Neural cell (in vitro differentiated cells): ENCODE measurements at regions not wholly inside any gene's neighbourhood (a gene's known extent, or its start where the extent isn't known, plus 50 kb on each side); places are given as distances from the start of the nearest gene placed in this dataset.

Source experiments
- H2AFZ ChIP-seq: fragments of 200-600, 300-800 bp; sonication (generic), shearing (Covaris generic); 2 replicates; pipeline ENCODE4 v1.6.0; 2014; ENCODE audit warnings: low read depth, mild to moderate bottlenecking, antibody characterized with exemption, low read length, moderate library complexity
- H3F3A ChIP-seq: fragments of 200-600 bp; shearing (Covaris generic); 2 replicates; pipeline ENCODE4 v1.6.1; 2016; ENCODE audit warnings: mild to moderate bottlenecking, moderate library complexity, mixed read lengths, antibody characterized with exemption, low read length; ENCODE audit not compliant: insufficient read depth, poor library complexity, severe bottlenecking
- H3K27ac ChIP-seq: fragments of 200-600, 300-800 bp; sonication (generic), shearing (Covaris generic); 2 replicates; pipeline ENCODE4 v1.5.1; 2014; ENCODE audit warnings: mild to moderate bottlenecking, low read length, moderate library complexity
- H3K27me3 ChIP-seq: fragments of 300-800, 200-600 bp; sonication (generic), shearing (Covaris generic); 2 replicates; pipeline ENCODE4 v1.6.0; 2014; ENCODE audit warnings: mild to moderate bottlenecking, low read depth, low read length, moderate library complexity; ENCODE audit not compliant: insufficient read depth
- H3K36me3 ChIP-seq: fragments of 300-800, 200-600 bp; sonication (generic), shearing (Covaris generic); 2 replicates; pipeline ENCODE4 v1.5.1; 2014; ENCODE audit warnings: mild to moderate bottlenecking, antibody characterized with exemption, low read length, moderate library complexity; ENCODE audit not compliant: insufficient read depth
- H3K4me2 ChIP-seq: fragments of 300-800, 200-600 bp; sonication (generic), shearing (Covaris generic); 2 replicates; pipeline ENCODE4 v1.6.0; 2014; ENCODE audit warnings: mild to moderate bottlenecking, low read length
- H3K4me3 ChIP-seq: fragments of 300-800, 200-600 bp; sonication (generic), shearing (Covaris generic); 2 replicates; pipeline ENCODE4 v1.5.1; 2014; ENCODE audit warnings: mild to moderate bottlenecking, low read length, moderate library complexity
- H3K79me2 ChIP-seq: fragments of 200-600 bp; shearing (Covaris generic); replicated peaks from 2 replicates; pipeline ENCODE4 v1.6.0; 2014; ENCODE audit warnings: mild to moderate bottlenecking, low read length, moderate library complexity; ENCODE audit not compliant: insufficient read depth
- H3K9ac ChIP-seq: fragments of 300-800, 200-600 bp; sonication (generic), shearing (Covaris generic); 2 replicates; pipeline ENCODE4 v1.6.1; 2016; ENCODE audit warnings: mild to moderate bottlenecking, low read length, mixed read lengths
- H3K9me2 ChIP-seq: fragments of 200-600 bp; shearing (Covaris generic); 2 replicates; pipeline ENCODE4 v1.6.1; 2016; ENCODE audit warnings: mild to moderate bottlenecking, low read length, mixed read lengths; ENCODE audit not compliant: insufficient read depth
- H3K9me3 ChIP-seq: fragments of 200-600, 300-800 bp; sonication (generic), shearing (Covaris generic); 2 replicates; pipeline ENCODE4 v1.6.1; 2016; ENCODE audit warnings: mild to moderate bottlenecking, mixed run types, low read length, moderate library complexity, mixed read lengths
- H4K20me1 ChIP-seq: fragments of 200-600 bp; shearing (Covaris generic); 2 replicates; pipeline ENCODE4 v1.6.1; 2016; ENCODE audit warnings: mild to moderate bottlenecking, mixed run types; ENCODE audit not compliant: insufficient read depth
- CTCF ChIP-seq: fragments of 450-650 bp; IDR thresholded peaks from 2 replicates; pipeline ENCODE4 v1.5.1; 2014; ENCODE audit warnings: antibody characterized with exemption, mild to moderate bottlenecking, moderate library complexity; ENCODE audit not compliant: poor library complexity, severe bottlenecking
- EP300 ChIP-seq: fragments of 450-650 bp; conservative IDR thresholded peaks from 2 replicates; pipeline ENCODE4 v1.6.1; 2014; ENCODE audit warnings: antibody characterized with exemption, mild to moderate bottlenecking, moderate library complexity; ENCODE audit not compliant: poor library complexity, severe bottlenecking
- MXI1 ChIP-seq: fragments of 450-650 bp; conservative IDR thresholded peaks from 2 replicates; pipeline ENCODE4 v1.6.1; 2014; ENCODE audit warnings: antibody characterized with exemption, mild to moderate bottlenecking; ENCODE audit not compliant: poor library complexity, severe bottlenecking
- POLR2AphosphoS5 ChIP-seq: IDR thresholded peaks from 2 replicates; pipeline ENCODE4 v1.6.1; 2012
- RAD21 ChIP-seq: fragments of 450-650 bp; conservative IDR thresholded peaks from 2 replicates; pipeline ENCODE4 v1.6.1; 2014; ENCODE audit warnings: antibody characterized with exemption, mild to moderate bottlenecking, moderate library complexity
- REST ChIP-seq: IDR thresholded peaks from 2 replicates; pipeline ENCODE4 v1.6.1; 2012; ENCODE audit warnings: borderline replicate concordance
- SMC3 ChIP-seq: fragments of 450-650 bp; conservative IDR thresholded peaks from 2 replicates; pipeline ENCODE4 v1.6.1; 2014; ENCODE audit warnings: antibody characterized with exemption, mild to moderate bottlenecking, moderate library complexity; ENCODE audit not compliant: poor library complexity
- TAF1 ChIP-seq: IDR thresholded peaks from 2 replicates; pipeline ENCODE4 v1.6.1; 2012; ENCODE audit warnings: low read depth

GRCh38 chr15:37481126-37481525 is 380.8 kb upstream of the MEIS2 start:
- no peak overlapping the region for H3K4me3 ChIP-seq
- TF ChIP-seq POLR2AphosphoS5: no peak
- H3K27ac ChIP-seq: no peak overlapping the region
- H3K36me3 ChIP-seq: no peaks in the 10 kb centered on the region
- no peak overlapping the region for H3K4me2 ChIP-seq
- H3K79me2 ChIP-seq: no peaks in the 10 kb centered on the region
- no peaks in the 10 kb centered on the region for H3K9me3 ChIP-seq
- H3F3A ChIP-seq: no peaks in the 10 kb centered on the region
- H3K9ac ChIP-seq: no peak overlapping the region
- no peaks in the 10 kb centered on the region for H4K20me1 ChIP-seq
- H3K9me2 ChIP-seq: no peaks in the 10 kb centered on the region
- H3K27me3 ChIP-seq: no peaks in the 10 kb centered on the region
- H2AFZ ChIP-seq: no peak overlapping the region

GRCh38 chr15:37483779-37484178 is 383.4 kb upstream of the MEIS2 start:
- Histone ChIP-seq H3K9me2 (no peaks in the 10 kb centered on the region), H3K4me2 (no peak overlapping the region), H3K27ac (no peak overlapping the region), H4K20me1 (no peaks in the 10 kb centered on the region), H3K9me3 (no peaks in the 10 kb centered on the region), H3K79me2 (no peaks in the 10 kb centered on the region), H3K4me3 (no peak overlapping the region), H3K9ac (no peak overlapping the region), H3F3A (no peaks in the 10 kb centered on the region), H2AFZ (no peak overlapping the region), H3K27me3 (no peaks in the 10 kb centered on the region), H3K36me3 (no peaks in the 10 kb centered on the region)
- TF ChIP-seq POLR2AphosphoS5 (no peak), CTCF (no peak), EP300 (no peak), REST (no peak), TAF1 (no peak), MXI1 (no peak), SMC3 (no peak)

- Histone ChIP-seq H3K27me3 (no peaks in the 10 kb centered on the region), H4K20me1 (no peaks in the 10 kb centered on the region), H3F3A (no peaks in the 10 kb centered on the region), H3K27ac (no peak overlapping the region), H3K9me3 (no peaks in the 10 kb centered on the region), H3K79me2 (no peaks in the 10 kb centered on the region), H3K4me2 (no peak overlapping the region), H3K9ac (no peak overlapping the region), H2AFZ (no peak overlapping the region), H3K36me3 (no peaks in the 10 kb centered on the region), H3K9me2 (no peaks in the 10 kb centered on the region), H3K4me3 (no peak overlapping the region)
- TF ChIP-seq MXI1: no peak
- TF ChIP-seq POLR2AphosphoS5: no peak
- TF ChIP-seq RAD21: no peak
- TF ChIP-seq SMC3: no peak
- TF ChIP-seq REST: no peak
These were observed 384.7 kb upstream of the MEIS2 start for GRCh38 chr15:37485056-37485455.
